Natural killer cell (primary cell): ENCODE measurements at regions not wholly inside any gene's neighbourhood (a gene's known extent, or its start where the extent isn't known, plus 50 kb on each side); places are given as distances from the start of the nearest gene placed in this dataset.

Experiments
- ATAC-seq, 3 donors: fragments of 150-1000 bp in 2 of 3; fragments of 200-7000 bp in 1 of 3; cut with Tn5 transposase; 1 replicate in 1 of 3; 2 replicates in 2 of 3; pipeline ENCODE4 v1.10.0; 2021; ENCODE audit warnings: mild to moderate bottlenecking in 2 of 3, moderate library complexity in 2 of 3
- DNase-seq, 2 donors: peaks; one replicate each; pipeline versions ENCODE4 v3.0.0 to v3.0.0-alpha.2; 2013 to 2021; ENCODE audit warnings: mixed read lengths in 1 of 2
- H3K27ac ChIP-seq: one replicate; pipeline ENCODE4 v1.5.1; 2013; ENCODE audit warnings: mild to moderate bottlenecking, low read length
- H3K27me3 ChIP-seq: one replicate; pipeline ENCODE4 v1.6.1; 2013; ENCODE audit warnings: low read length; ENCODE audit not compliant: control insufficient read depth, insufficient read depth
- H3K36me3 ChIP-seq: one replicate; pipeline ENCODE4 v1.6.1; 2013; ENCODE audit warnings: low read length; ENCODE audit not compliant: control insufficient read depth, insufficient read depth
- H3K4me1 ChIP-seq: one replicate; pipeline ENCODE4 v1.6.1; 2013; ENCODE audit warnings: low read length; ENCODE audit not compliant: control insufficient read depth, insufficient read depth
- H3K4me3 ChIP-seq: one replicate; pipeline ENCODE4 v1.5.1; 2013; ENCODE audit warnings: low read length
- H3K9me3 ChIP-seq: one replicate; pipeline ENCODE4 v1.6.1; 2013; ENCODE audit warnings: low read length; ENCODE audit not compliant: control insufficient read depth, insufficient read depth
- H3K27ac Mint-ChIP-seq, 2 donors: one replicate each; pipeline ENCODE4 v1.8.0; 2022; ENCODE audit warnings: mild to moderate bottlenecking in 2 of 2, mixed read lengths in 2 of 2, moderate library complexity in 1 of 2
- H3K27me3 Mint-ChIP-seq, 2 donors: one replicate each; pipeline ENCODE4 v1.8.0; 2022; ENCODE audit warnings: low read depth in 2 of 2, mixed read lengths in 2 of 2
- H3K36me3 Mint-ChIP-seq: one replicate; pipeline ENCODE4 v1.8.0; 2022; ENCODE audit warnings: mixed read lengths
- H3K4me1 Mint-ChIP-seq, 2 donors: one replicate each; pipeline ENCODE4 v1.8.0; 2022; ENCODE audit warnings: mixed read lengths in 2 of 2
- H3K4me3 Mint-ChIP-seq: one replicate; pipeline ENCODE4 v1.8.0; 2022; ENCODE audit warnings: mild to moderate bottlenecking, moderate library complexity, mixed read lengths
- H3K9me3 Mint-ChIP-seq, 2 donors: one replicate each; pipeline ENCODE4 v1.8.0; 2022; ENCODE audit warnings: mixed read lengths in 2 of 2
- WGBS: methylation state at CpG from one replicate; pipeline ENCODE4 v1.1.7; 2013; ENCODE audit warnings: missing lambda C conversion rate; ENCODE audit not compliant: insufficient coverage; 5-methylcytosine and 5-hydroxymethylcytosine counted together
- intact Hi-C: fragments of 100-400 bp; cut with micrococcal nuclease; formaldehyde crosslinking; loops from one replicate; pipeline ENCODE4 v1.14.2; 2022
- TF ChIP-seq, protein P1 (sequence below): fragments of 200-600 bp; IDR thresholded peaks from one replicate; pipeline ENCODE4 v1.8.0; 2022; ENCODE audit warnings: antibody characterized with exemption

- no peak for ATAC-seq
- no peak overlapping the region for H3K4me3 Mint-ChIP-seq
- intact Hi-C loops: no loop called here
- H3K27me3 Mint-ChIP-seq: no peaks in the 10 kb centered on the region
- Histone ChIP-seq H3K9me3 (no peaks in the 10 kb centered on the region), H3K27ac (no peak overlapping the region), H3K4me1 (no peaks in the 10 kb centered on the region), H3K36me3 (no peaks in the 10 kb centered on the region), H3K4me3 (no peak overlapping the region), H3K27me3 (no peaks in the 10 kb centered on the region)
- TF ChIP-seq, protein P1, sequence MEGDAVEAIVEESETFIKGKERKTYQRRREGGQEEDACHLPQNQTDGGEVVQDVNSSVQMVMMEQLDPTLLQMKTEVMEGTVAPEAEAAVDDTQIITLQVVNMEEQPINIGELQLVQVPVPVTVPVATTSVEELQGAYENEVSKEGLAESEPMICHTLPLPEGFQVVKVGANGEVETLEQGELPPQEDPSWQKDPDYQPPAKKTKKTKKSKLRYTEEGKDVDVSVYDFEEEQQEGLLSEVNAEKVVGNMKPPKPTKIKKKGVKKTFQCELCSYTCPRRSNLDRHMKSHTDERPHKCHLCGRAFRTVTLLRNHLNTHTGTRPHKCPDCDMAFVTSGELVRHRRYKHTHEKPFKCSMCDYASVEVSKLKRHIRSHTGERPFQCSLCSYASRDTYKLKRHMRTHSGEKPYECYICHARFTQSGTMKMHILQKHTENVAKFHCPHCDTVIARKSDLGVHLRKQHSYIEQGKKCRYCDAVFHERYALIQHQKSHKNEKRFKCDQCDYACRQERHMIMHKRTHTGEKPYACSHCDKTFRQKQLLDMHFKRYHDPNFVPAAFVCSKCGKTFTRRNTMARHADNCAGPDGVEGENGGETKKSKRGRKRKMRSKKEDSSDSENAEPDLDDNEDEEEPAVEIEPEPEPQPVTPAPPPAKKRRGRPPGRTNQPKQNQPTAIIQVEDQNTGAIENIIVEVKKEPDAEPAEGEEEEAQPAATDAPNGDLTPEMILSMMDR: no peak
- H3K9me3 Mint-ChIP-seq: peaks cover 7 to 13% of the 10 kb centered on the region in 2 donors
- H3K36me3 Mint-ChIP-seq: no peaks in the 10 kb centered on the region
- 75% methylated on average over 1 of the region's 1 CpG for WGBS
- H3K27ac Mint-ChIP-seq: no peak overlapping the region
- no peak for DNase-seq
- no peaks in the 10 kb centered on the region for H3K4me1 Mint-ChIP-seq
Measured at GRCh38 chr17:69870091-69870530, 204.9 kb upstream of the KCNJ16 start.

- ATAC-seq (no peak), DNase-seq (no peak)
- TF ChIP-seq, protein P1: no peak
- H3K36me3 ChIP-seq: no peaks in the 10 kb centered on the region
- WGBS: 50% methylated on average over 1 of the region's 3 CpGs
- H3K27ac ChIP-seq: no peak overlapping the region
- no peak overlapping the region for H3K27ac Mint-ChIP-seq
- peaks cover 7 to 14% of the 10 kb centered on the region in 2 donors for H3K9me3 Mint-ChIP-seq
- H3K4me3 ChIP-seq: no peak overlapping the region
- H3K4me3 Mint-ChIP-seq: no peak overlapping the region
- H3K27me3 ChIP-seq: no peaks in the 10 kb centered on the region
- H3K36me3 Mint-ChIP-seq: no peaks in the 10 kb centered on the region
- no peaks in the 10 kb centered on the region for H3K4me1 Mint-ChIP-seq
- H3K9me3 ChIP-seq: no peaks in the 10 kb centered on the region
- intact Hi-C loops: no loop called here
- no peaks in the 10 kb centered on the region for H3K27me3 Mint-ChIP-seq
- no peaks in the 10 kb centered on the region for H3K4me1 ChIP-seq
Measured at GRCh38 chr17:69870751-69871199, 204.2 kb upstream of the KCNJ16 start.

- no peaks in the 10 kb centered on the region for H3K4me1 Mint-ChIP-seq
- H3K4me3 ChIP-seq: no peak overlapping the region
- H3K27ac ChIP-seq: no peak overlapping the region
- ATAC-seq (no peak), DNase-seq (no peak)
- H3K36me3 ChIP-seq: no peaks in the 10 kb centered on the region
- no peaks in the 10 kb centered on the region for H3K27me3 Mint-ChIP-seq
- WGBS: 91% methylated on average over 3 of the region's 3 CpGs
- H3K4me1 ChIP-seq: no peaks in the 10 kb centered on the region
- intact Hi-C loops: no loop called here
- H3K27me3 ChIP-seq: no peaks in the 10 kb centered on the region
- no peaks in the 10 kb centered on the region for H3K9me3 ChIP-seq
- TF ChIP-seq, protein P1: no peak
- peaks cover 7 to 17% of the 10 kb centered on the region in 2 donors for H3K9me3 Mint-ChIP-seq
- no peak overlapping the region for H3K27ac Mint-ChIP-seq
- no peak overlapping the region for H3K4me3 Mint-ChIP-seq
- no peaks in the 10 kb centered on the region for H3K36me3 Mint-ChIP-seq
Measured at GRCh38 chr17:69871318-69871717, 203.7 kb upstream of the KCNJ16 start.

- Mint-ChIP-seq H3K9me3 (peaks cover 7 to 14% of the 10 kb centered on the region in 2 donors), H3K4me3 (no peak overlapping the region), H3K4me1 (no peaks in the 10 kb centered on the region), H3K36me3 (no peaks in the 10 kb centered on the region), H3K27me3 (no peaks in the 10 kb centered on the region), H3K27ac (no peak overlapping the region)
- Histone ChIP-seq H3K27me3 (no peaks in the 10 kb centered on the region), H3K4me1 (no peaks in the 10 kb centered on the region), H3K4me3 (no peak overlapping the region), H3K36me3 (no peaks in the 10 kb centered on the region), H3K9me3 (peaks cover 2% of the 10 kb centered on the region), H3K27ac (no peak overlapping the region)
- intact Hi-C loops: no loop called here
- no peak for ATAC-seq
- DNase-seq: no peak
- WGBS: 92% methylated on average over 3 of the region's 3 CpGs
- TF ChIP-seq, protein P1: no peak
Measured at GRCh38 chr17:69872675-69873262, 202.3 kb upstream of the KCNJ16 start.
